HepG2 (cell line): ENCODE measurements at regions not wholly inside any gene's neighbourhood (a gene's known extent, or its start where the extent isn't known, plus 50 kb on each side); places are given as distances from the start of the nearest gene placed in this dataset.

Experiments used
- ATAC-seq: fragments of 200-7000 bp; cut with Tn5 transposase; 3 replicates; pipeline ENCODE4 v1.9.1; 2020; ENCODE audit warnings: mild to moderate bottlenecking, moderate library complexity
- BruUV-seq: library from RNA; stranded (reverse); fragments of 400-500 nt; replicated peaks from 2 replicates; lab custom pipeline; 2021; lab: Mats Ljungman, UMichigan
- CTCF ChIA-PET: fragments of 300-600 bp; formaldehyde crosslinking; extraction: SDS; loops from one replicate; lab custom pipeline; 2021; ENCODE audit warnings: low total read pairs, inconsistent platforms, low intra/inter-chr PET ratio; lab: Yijun Ruan, JAX
- POLR2A ChIA-PET: fragments of 350-600 bp; sonication (Branson Sonifier 250); formaldehyde crosslinking; loops from one replicate; lab custom pipeline; 2020; ENCODE audit warnings: antibody characterized with exemption, inconsistent platforms; lab: Yijun Ruan, JAX
- DNase-seq: peaks from one replicate; pipeline ENCODE4 v3.0.0-alpha.2; 2015; ENCODE audit warnings: low spot score
- FAIRE-seq: peaks from 3 replicates; lab custom pipeline; 2011; peaks lifted over from hg19 to GRCh38; lab: Jason Lieb, UNC
- H2AFZ ChIP-seq: one replicate; pipeline ENCODE4 v1.6.1; 2011; ENCODE audit warnings: low read length, inconsistent platforms
- H3K27ac ChIP-seq: fragments of 300-600 bp; 3 replicates; pipeline ENCODE4 v1.8.0; 2011; ENCODE audit warnings: mixed run types, mild to moderate bottlenecking, mixed read lengths, low read length, inconsistent platforms; ENCODE audit not compliant: insufficient read depth; ENCODE audit errors: extremely low read length
- H3K27me3 ChIP-seq, 2 experiments: fragments of 200-600 bp in 1 of 2; 2 replicates in 1 of 2; 3 replicates in 1 of 2; pipeline versions ENCODE4 v1.6.0 to v1.8.0; 2011; ENCODE audit warnings: low read length in 2 of 2, mild to moderate bottlenecking in 2 of 2, moderate library complexity in 2 of 2, inconsistent platforms in 1 of 2; ENCODE audit not compliant: insufficient read depth in 2 of 2, control insufficient read depth in 1 of 2
- H3K36me3 ChIP-seq, 2 experiments: fragments of 200-600 bp in 1 of 2; replicated peaks in 1 of 2; 2 replicates in 1 of 2; 3 replicates in 1 of 2; pipeline versions ENCODE4 v1.5.1 to v1.8.0; 2011; ENCODE audit warnings: low read length in 2 of 2, inconsistent platforms in 1 of 2; ENCODE audit not compliant: insufficient read depth in 2 of 2, control insufficient read depth in 1 of 2
- H3K4me1 ChIP-seq: 2 replicates; pipeline ENCODE4 v1.5.1; 2012; ENCODE audit warnings: low read length, inconsistent platforms; ENCODE audit not compliant: insufficient read depth
- H3K4me2 ChIP-seq: 2 replicates; pipeline ENCODE4 v1.6.0; 2011; ENCODE audit warnings: low read depth, low read length, inconsistent platforms
- H3K4me3 ChIP-seq, 3 experiments: fragments of 200-600 bp in 1 of 3; sonication (generic), shearing (Covaris generic) in 1 of 3; replicated peaks in 1 of 3; 2 replicates each; pipeline ENCODE4 v1.5.1; 2011 to 2016; ENCODE audit warnings: low read length in 3 of 3, inconsistent platforms in 2 of 3, low read depth in 2 of 3, mild to moderate bottlenecking in 2 of 3, control low read depth in 1 of 3, mixed read lengths in 1 of 3; ENCODE audit not compliant: insufficient read depth in 1 of 3
- H3K79me2 ChIP-seq: one replicate; pipeline ENCODE4 v1.6.1; 2011; ENCODE audit warnings: low read length, inconsistent platforms; ENCODE audit not compliant: insufficient read depth
- H3K9ac ChIP-seq: 2 replicates; pipeline ENCODE4 v1.6.0; 2011; ENCODE audit warnings: mild to moderate bottlenecking, low read depth, low read length, inconsistent platforms; ENCODE audit not compliant: insufficient read depth
- H3K9me3 ChIP-seq: 2 replicates; pipeline ENCODE4 v1.5.1; 2012; ENCODE audit warnings: mild to moderate bottlenecking, low read length
- H4K20me1 ChIP-seq: 2 replicates; pipeline ENCODE4 v1.6.0; 2011; ENCODE audit warnings: inconsistent platforms, mild to moderate bottlenecking, low read length, moderate library complexity; ENCODE audit not compliant: insufficient read depth
- DMTF1 ChIP-seq: sonication (generic); formaldehyde crosslinking; IDR thresholded peaks from 2 replicates; pipeline ENCODE4 v1.4.0; 2020; ENCODE audit warnings: mild to moderate bottlenecking, missing genetic modification reagents
- GABPA ChIP-seq, 2 experiments: IDR thresholded peaks; 2 replicates each; pipeline ENCODE4 v1.6.1; 2011 to 2016; ENCODE audit warnings: low read depth in 2 of 2, low read length in 1 of 2, missing biosample characterization in 1 of 2, missing genetic modification characterization in 1 of 2
- GTF2F1 ChIP-seq: fragments of 150-350 bp; IDR thresholded peaks from 2 replicates; pipeline ENCODE4 v1.6.1; 2014; ENCODE audit warnings: low read length
- HOXA3 ChIP-seq: sonication (generic); formaldehyde crosslinking; IDR thresholded peaks from 2 replicates; pipeline ENCODE4 v1.5.0; 2020; ENCODE audit warnings: missing genetic modification reagents
- ISX ChIP-seq: sonication (generic); formaldehyde crosslinking; conservative IDR thresholded peaks from 2 replicates; pipeline ENCODE4 v1.5.0; 2020; ENCODE audit warnings: missing genetic modification reagents
- LCORL ChIP-seq, 2 experiments: fragments of 450-650 bp in 1 of 2; sonication (generic) in 1 of 2; formaldehyde crosslinking in 1 of 2; IDR thresholded peaks; 2 replicates each; pipeline versions ENCODE4 v1.5.0 to v1.6.1; 2017 to 2020; ENCODE audit warnings: antibody characterized with exemption in 1 of 2, missing genetic modification reagents in 1 of 2
- PRDM4 ChIP-seq: sonication (generic); formaldehyde crosslinking; IDR thresholded peaks from 2 replicates; pipeline ENCODE4 v1.9.0; 2021; ENCODE audit warnings: missing genetic modification reagents, borderline replicate concordance
- SNRNP70 ChIP-seq: fragments of 200-400 bp; formaldehyde crosslinking; IDR thresholded peaks from 2 replicates; pipeline ENCODE4 v1.6.1; 2017; ENCODE audit warnings: mild to moderate bottlenecking, low read depth, low read length, moderate library complexity
- STAT5B ChIP-seq: sonication (generic); formaldehyde crosslinking; IDR thresholded peaks from 2 replicates; pipeline ENCODE4 v1.4.0; 2020; ENCODE audit warnings: missing genetic modification reagents
- ZBTB25 ChIP-seq: IDR thresholded peaks from 2 replicates; pipeline ENCODE4 v1.6.1; 2018; ENCODE audit warnings: missing genetic modification reagents
- ZC3H13 ChIP-seq: sonication (generic); formaldehyde crosslinking; IDR thresholded peaks from 2 replicates; pipeline ENCODE4 v1.8.1; 2023; ENCODE audit warnings: mild to moderate bottlenecking, missing genetic modification reagents, moderate library complexity
- ZNF33A ChIP-seq: sonication (generic); formaldehyde crosslinking; IDR thresholded peaks from 2 replicates; pipeline ENCODE4 v1.5.1; 2020; ENCODE audit warnings: missing genetic modification reagents, mild to moderate bottlenecking, moderate library complexity, borderline replicate concordance
- ZNF576 ChIP-seq: sonication (generic); formaldehyde crosslinking; IDR thresholded peaks from 2 replicates; pipeline ENCODE4 v1.4.0; 2020; ENCODE audit warnings: mild to moderate bottlenecking, missing genetic modification reagents
- ZNF7 ChIP-seq: IDR thresholded peaks from 2 replicates; pipeline ENCODE4 v1.6.1; 2016; ENCODE audit warnings: missing biosample characterization, missing genetic modification reagents
- WGBS: methylation state at CpG from one replicate; pipeline ENCODE4 v1.1.6; 2017; ENCODE audit warnings: low lambda C conversion rate; 5-methylcytosine and 5-hydroxymethylcytosine counted together
- in situ Hi-C: cut with HindIII; loops from 2 replicates; pipeline ENCODE4 v1.10.0; 2017; ENCODE audit warnings: low pct_unique_long_range_greater_than_20kb; ENCODE audit not compliant: extremely low pct_ligation_motif_present
- intact Hi-C: fragments of 100-400 bp; cut with micrococcal nuclease; formaldehyde crosslinking; loops from one replicate; pipeline ENCODE4 v1.10.0; 2022; ENCODE audit not compliant: unreplicated experiment

GRCh38 chr12:104833756-104834155 is 124.3 kb downstream of the SLC41A2 start (continued):
- TF ChIP-seq LCORL (IDR thresholded peaks at IDR 0.05) (no peak), LCORL (CRISPR knock-in tag; IDR thresholded peaks at IDR 0.05) (no peak), GTF2F1 (no peak)

- ChIA-PET POLR2A (no interaction called here), CTCF (no interaction called here)
- H3K27me3 ChIP-seq = no peaks in the 10 kb centered on the region
- no peaks in the 10 kb centered on the region for H3K4me1 ChIP-seq
- BruUV-seq = no TSS peak
- H3K4me3 ChIP-seq = no peak overlapping the region
- no peak overlapping the region for H3K4me2 ChIP-seq
- no peak overlapping the region for H3K9ac ChIP-seq
- intact Hi-C loops (no loop called here), in situ Hi-C loops (no loop called here)
- no peak overlapping the region for H3K27ac ChIP-seq
- no peak overlapping the region for H2AFZ ChIP-seq
- H3K36me3 ChIP-seq = no peaks in the 10 kb centered on the region
- 96% methylated on average over 7 of the region's 7 CpGs for WGBS
- H4K20me1 ChIP-seq = no peaks in the 10 kb centered on the region
- no peak for ATAC-seq
- peaks cover 19% of the 10 kb centered on the region for H3K9me3 ChIP-seq
- DNase-seq = no peak
- H3K79me2 ChIP-seq = no peaks in the 10 kb centered on the region
- FAIRE-seq = no peak
- TF ChIP-seq ZNF33A (CRISPR knock-in tag) (no peak), STAT5B (CRISPR knock-in tag) (no peak), SNRNP70 (no peak), ZC3H13 (CRISPR knock-in tag) (no peak), HOXA3 (CRISPR knock-in tag) (no peak), DMTF1 (CRISPR knock-in tag) (no peak), ZNF576 (CRISPR knock-in tag) (no peak), ISX (CRISPR knock-in tag) (no peak), PRDM4 (CRISPR knock-in tag) (no peak), ZBTB25 (CRISPR knock-in tag) (no peak), GABPA (IDR thresholded peaks at IDR 0.05; ENCODE audit: low read depth, low read length) (no peak), GABPA (CRISPR knock-in tag; IDR thresholded peaks at IDR 0.05; ENCODE audit: low read depth) (no peak), ZNF7 (CRISPR knock-in tag) (no peak)
These were observed 130.1 kb downstream of the SLC41A2 start for GRCh38 chr12:104828015-104828414.
